GM12892 (cell line): ENCODE measurements at regions not wholly inside any gene's neighbourhood (a gene's known extent, or its start where the extent isn't known, plus 50 kb on each side); places are given as distances from the start of the nearest gene placed in this dataset.

ENCODE experiments used
- POLR2A ChIP-seq: IDR thresholded peaks from 2 replicates; pipeline ENCODE4 v1.6.1; 2011; ENCODE audit warnings: low read depth, low read length, control low read depth
- POLR2AphosphoS5 ChIP-seq: IDR thresholded peaks from 2 replicates; pipeline ENCODE4 v1.6.1; 2011; ENCODE audit warnings: low read depth, low read length, control low read depth

DNA sequence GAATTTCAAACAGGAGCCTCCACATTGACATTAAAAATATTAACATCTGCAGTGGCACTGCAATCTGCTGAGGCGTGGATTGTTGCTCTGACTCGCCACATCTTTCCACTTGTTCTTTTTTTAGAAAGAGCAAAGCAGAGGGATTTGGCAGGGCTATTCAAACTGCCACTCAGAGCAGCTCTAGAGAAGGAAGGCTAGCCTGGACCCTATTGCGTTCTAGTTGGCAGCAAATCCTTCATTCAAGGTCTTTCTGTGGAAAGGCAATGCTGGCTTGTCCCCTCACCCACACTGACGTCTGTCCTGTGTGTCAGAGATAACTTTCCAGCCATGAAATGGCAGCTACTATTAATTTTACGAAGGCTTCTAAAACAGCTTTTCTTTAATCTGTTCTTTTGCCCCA, 483.2 kb upstream of the SGO1 start:
- no peak for TF ChIP-seq POLR2A
- no peak for TF ChIP-seq POLR2AphosphoS5
